ENCODE measurements at regions not wholly inside any gene's neighbourhood (a gene's known extent, or its start where the extent isn't known, plus 50 kb on each side); places are given as distances from the start of the nearest gene placed in this dataset.

DNA sequence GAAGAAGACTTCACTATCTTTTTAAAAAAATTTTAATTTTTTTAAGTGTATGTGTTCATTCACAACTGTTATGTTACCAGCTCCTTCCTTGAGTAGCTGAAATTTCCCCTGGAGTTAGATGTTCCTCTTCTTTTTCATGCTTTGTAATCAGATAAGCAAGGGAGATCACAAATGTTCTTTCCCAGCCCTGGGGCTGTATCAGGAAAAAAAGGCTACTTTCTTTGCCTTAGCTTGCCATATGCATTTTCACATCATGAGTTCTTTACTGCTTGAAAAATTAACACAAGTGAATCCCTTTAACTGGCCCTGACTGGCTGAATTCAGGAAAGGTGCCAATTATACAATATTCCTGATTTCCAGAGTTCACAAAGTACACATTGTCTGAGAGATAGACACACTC lies 353.2 kb upstream of the ATP11B start:
- TF ChIP-seq, protein P1, sequence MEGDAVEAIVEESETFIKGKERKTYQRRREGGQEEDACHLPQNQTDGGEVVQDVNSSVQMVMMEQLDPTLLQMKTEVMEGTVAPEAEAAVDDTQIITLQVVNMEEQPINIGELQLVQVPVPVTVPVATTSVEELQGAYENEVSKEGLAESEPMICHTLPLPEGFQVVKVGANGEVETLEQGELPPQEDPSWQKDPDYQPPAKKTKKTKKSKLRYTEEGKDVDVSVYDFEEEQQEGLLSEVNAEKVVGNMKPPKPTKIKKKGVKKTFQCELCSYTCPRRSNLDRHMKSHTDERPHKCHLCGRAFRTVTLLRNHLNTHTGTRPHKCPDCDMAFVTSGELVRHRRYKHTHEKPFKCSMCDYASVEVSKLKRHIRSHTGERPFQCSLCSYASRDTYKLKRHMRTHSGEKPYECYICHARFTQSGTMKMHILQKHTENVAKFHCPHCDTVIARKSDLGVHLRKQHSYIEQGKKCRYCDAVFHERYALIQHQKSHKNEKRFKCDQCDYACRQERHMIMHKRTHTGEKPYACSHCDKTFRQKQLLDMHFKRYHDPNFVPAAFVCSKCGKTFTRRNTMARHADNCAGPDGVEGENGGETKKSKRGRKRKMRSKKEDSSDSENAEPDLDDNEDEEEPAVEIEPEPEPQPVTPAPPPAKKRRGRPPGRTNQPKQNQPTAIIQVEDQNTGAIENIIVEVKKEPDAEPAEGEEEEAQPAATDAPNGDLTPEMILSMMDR (conservative IDR thresholded peaks at IDR 0.05), result no peak
- no peak for TF ChIP-seq EZH2 (IDR thresholded peaks at IDR 0.05; ENCODE audit: low read depth)

Measured in PC-9 (cell line).